NCI-H2196 (cell line): ENCODE measurements at regions not wholly inside any gene's neighbourhood (a gene's known extent, or its start where the extent isn't known, plus 50 kb on each side); places are given as distances from the start of the nearest gene placed in this dataset.

Experiments
- DNase-seq: peaks from one replicate; lab custom pipeline; 2025; ENCODE audit not compliant: unreplicated experiment; lab: John Stamatoyannopoulos, UW

GRCh38 chr19:29475469-29475868 is 50.3 kb upstream of the VSTM2B start:
- no peak for DNase-seq
